HL-60 (cell line): ENCODE measurements at regions not wholly inside any gene's neighbourhood (a gene's known extent, or its start where the extent isn't known, plus 50 kb on each side); places are given as distances from the start of the nearest gene placed in this dataset.
A peak's percentile ranks its signal among the peaks of the same experiment; 100 is the strongest.

ENCODE experiments used
- DNase-seq, 2 experiments: peaks; one replicate each; pipeline ENCODE4 v3.0.0-alpha.2; 2010 to 2020; ENCODE audit warnings: low read depth in 1 of 2, low spot score in 1 of 2
- H3K27ac ChIP-seq: fragments of 250-450 bp; sonication (Bioruptor Pico); replicated peaks from 2 replicates; pipeline ENCODE4 v1.5.1; 2020; ENCODE audit warnings: mild to moderate bottlenecking, moderate library complexity
- H3K27me3 ChIP-seq: fragments of 250-450 bp; sonication (Bioruptor Pico); 2 replicates; pipeline ENCODE4 v1.5.1; 2021; ENCODE audit warnings: mild to moderate bottlenecking, moderate library complexity; ENCODE audit not compliant: insufficient read depth, poor library complexity, severe bottlenecking
- H3K4me3 ChIP-seq: replicated peaks from 2 replicates; pipeline ENCODE4 v1.5.1; 2011; ENCODE audit warnings: mild to moderate bottlenecking, control low read depth, low read length; ENCODE audit not compliant: insufficient read depth
- GABPA ChIP-seq: IDR thresholded peaks from 2 replicates; pipeline ENCODE4 v1.6.1; 2012; ENCODE audit warnings: low read depth
- POLR2AphosphoS5 ChIP-seq: IDR thresholded peaks from 2 replicates; pipeline ENCODE4 v1.6.1; 2012; ENCODE audit warnings: low read depth
- SPI1 ChIP-seq: IDR thresholded peaks from 2 replicates; pipeline ENCODE4 v1.6.1; 2012; ENCODE audit warnings: low read depth, mild to moderate bottlenecking, borderline replicate concordance
- TF ChIP-seq, protein P1 (sequence below): IDR thresholded peaks from one replicate; pipeline ENCODE4 v1.5.1; 2011; ENCODE audit warnings: low read length, control low read depth, inconsistent platforms; ENCODE audit not compliant: insufficient read depth
- TF ChIP-seq, protein P2 (sequence below): IDR thresholded peaks from 2 replicates; pipeline ENCODE4 v1.6.1; 2012; ENCODE audit warnings: low read depth; ENCODE audit not compliant: insufficient replicate concordance

DNA sequence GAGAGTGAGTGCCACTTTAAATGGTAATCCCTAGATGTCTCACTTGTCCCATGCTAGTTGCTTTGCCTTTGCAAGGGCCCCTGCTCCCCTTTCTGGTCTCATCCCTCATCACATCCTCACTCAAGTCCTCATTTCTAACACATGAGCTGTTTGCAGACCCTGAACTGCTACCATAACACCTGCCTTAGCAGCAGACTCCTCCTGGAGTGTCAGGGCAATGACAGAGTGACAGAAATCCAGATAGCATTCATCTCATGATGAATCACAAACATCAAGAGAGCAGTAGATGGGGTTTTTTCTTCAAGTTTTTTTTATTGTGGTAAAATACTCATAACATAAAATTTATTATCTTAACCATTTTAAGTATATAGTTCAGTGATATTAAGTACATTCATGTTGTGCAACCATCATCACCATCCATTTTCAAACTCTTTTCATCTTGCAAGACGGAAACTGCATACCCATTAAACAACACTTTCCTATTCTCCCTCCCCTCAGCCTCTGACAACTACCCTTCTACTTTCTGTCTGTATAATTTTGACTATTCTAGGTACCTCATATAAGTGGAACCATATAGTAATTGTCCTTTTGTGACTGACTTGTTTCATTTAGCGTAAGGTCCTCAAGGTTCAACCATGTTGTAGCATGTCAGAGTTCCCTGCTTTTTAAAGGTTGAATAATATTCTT lies 133.2 kb upstream of the RPS6KA3 start:
- Histone ChIP-seq H3K27me3 (no peaks in the 10 kb centered on the region), H3K4me3 (no peak overlapping the region), H3K27ac (no peak overlapping the region)
- no peak for TF ChIP-seq POLR2AphosphoS5
- TF ChIP-seq GABPA, result no peak
- TF ChIP-seq, protein P1, sequence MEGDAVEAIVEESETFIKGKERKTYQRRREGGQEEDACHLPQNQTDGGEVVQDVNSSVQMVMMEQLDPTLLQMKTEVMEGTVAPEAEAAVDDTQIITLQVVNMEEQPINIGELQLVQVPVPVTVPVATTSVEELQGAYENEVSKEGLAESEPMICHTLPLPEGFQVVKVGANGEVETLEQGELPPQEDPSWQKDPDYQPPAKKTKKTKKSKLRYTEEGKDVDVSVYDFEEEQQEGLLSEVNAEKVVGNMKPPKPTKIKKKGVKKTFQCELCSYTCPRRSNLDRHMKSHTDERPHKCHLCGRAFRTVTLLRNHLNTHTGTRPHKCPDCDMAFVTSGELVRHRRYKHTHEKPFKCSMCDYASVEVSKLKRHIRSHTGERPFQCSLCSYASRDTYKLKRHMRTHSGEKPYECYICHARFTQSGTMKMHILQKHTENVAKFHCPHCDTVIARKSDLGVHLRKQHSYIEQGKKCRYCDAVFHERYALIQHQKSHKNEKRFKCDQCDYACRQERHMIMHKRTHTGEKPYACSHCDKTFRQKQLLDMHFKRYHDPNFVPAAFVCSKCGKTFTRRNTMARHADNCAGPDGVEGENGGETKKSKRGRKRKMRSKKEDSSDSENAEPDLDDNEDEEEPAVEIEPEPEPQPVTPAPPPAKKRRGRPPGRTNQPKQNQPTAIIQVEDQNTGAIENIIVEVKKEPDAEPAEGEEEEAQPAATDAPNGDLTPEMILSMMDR, result no peak
- TF ChIP-seq, protein P2, sequence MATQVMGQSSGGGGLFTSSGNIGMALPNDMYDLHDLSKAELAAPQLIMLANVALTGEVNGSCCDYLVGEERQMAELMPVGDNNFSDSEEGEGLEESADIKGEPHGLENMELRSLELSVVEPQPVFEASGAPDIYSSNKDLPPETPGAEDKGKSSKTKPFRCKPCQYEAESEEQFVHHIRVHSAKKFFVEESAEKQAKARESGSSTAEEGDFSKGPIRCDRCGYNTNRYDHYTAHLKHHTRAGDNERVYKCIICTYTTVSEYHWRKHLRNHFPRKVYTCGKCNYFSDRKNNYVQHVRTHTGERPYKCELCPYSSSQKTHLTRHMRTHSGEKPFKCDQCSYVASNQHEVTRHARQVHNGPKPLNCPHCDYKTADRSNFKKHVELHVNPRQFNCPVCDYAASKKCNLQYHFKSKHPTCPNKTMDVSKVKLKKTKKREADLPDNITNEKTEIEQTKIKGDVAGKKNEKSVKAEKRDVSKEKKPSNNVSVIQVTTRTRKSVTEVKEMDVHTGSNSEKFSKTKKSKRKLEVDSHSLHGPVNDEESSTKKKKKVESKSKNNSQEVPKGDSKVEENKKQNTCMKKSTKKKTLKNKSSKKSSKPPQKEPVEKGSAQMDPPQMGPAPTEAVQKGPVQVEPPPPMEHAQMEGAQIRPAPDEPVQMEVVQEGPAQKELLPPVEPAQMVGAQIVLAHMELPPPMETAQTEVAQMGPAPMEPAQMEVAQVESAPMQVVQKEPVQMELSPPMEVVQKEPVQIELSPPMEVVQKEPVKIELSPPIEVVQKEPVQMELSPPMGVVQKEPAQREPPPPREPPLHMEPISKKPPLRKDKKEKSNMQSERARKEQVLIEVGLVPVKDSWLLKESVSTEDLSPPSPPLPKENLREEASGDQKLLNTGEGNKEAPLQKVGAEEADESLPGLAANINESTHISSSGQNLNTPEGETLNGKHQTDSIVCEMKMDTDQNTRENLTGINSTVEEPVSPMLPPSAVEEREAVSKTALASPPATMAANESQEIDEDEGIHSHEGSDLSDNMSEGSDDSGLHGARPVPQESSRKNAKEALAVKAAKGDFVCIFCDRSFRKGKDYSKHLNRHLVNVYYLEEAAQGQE, result no peak
- no peak for TF ChIP-seq SPI1
- no peak for DNase-seq

DNA sequence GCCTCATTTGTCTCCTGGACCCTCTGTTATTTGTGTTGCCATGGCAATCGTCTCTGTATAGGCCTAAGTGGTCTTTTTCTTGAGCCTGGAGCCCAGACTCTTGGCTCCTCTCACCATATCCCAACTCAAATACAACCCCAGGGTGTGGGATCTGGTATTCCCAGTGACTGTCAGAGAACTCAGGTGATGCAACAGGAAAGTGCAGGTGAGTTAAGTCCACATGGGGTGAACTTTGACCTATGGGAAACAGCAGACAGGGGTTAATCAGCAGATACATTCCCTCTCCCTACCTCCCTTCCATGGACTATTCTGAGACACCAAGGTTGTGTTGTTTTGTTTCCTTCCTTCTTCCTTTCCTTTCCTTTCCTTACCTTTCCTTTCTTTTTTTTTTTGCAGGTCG lies 130.9 kb upstream of the RPS6KA3 start:
- DNase-seq, result no peak
- Histone ChIP-seq H3K27me3 (no peaks in the 10 kb centered on the region), H3K4me3 (no peak overlapping the region), H3K27ac (no peak overlapping the region)
- TF ChIP-seq POLR2AphosphoS5, result no peak
- TF ChIP-seq, protein P1, result no peak
- TF ChIP-seq GABPA, result no peak
- TF ChIP-seq SPI1, result no peak
- TF ChIP-seq, protein P2, result no peak

DNA sequence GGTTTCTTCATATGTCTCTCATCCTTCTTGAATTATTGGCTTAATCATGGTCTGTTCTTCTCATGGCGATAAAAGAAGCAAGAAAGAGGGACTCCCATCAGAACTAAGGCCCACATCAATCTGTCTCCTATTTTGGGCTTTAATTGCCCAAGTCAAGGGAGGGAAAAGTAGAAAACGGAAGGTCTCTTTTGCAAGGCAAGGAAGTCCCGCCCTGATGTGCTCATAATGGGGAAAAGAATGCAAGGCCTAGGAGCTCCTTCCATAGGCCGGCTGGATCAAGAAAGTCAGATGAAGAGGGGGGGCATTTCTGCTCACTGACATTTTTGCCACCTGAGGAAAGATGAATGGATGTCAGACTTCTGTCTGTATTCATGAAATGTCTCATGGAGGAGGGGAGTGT lies 127.7 kb upstream of the RPS6KA3 start:
- peak overlapping the region; percentile 68 for H3K27ac ChIP-seq
- H3K27me3 ChIP-seq, result no peaks in the 10 kb centered on the region
- no peak for DNase-seq
- no peak overlapping the region for H3K4me3 ChIP-seq
- TF ChIP-seq, protein P2, result no peak
- TF ChIP-seq SPI1, result no peak
- no peak for TF ChIP-seq GABPA

DNA sequence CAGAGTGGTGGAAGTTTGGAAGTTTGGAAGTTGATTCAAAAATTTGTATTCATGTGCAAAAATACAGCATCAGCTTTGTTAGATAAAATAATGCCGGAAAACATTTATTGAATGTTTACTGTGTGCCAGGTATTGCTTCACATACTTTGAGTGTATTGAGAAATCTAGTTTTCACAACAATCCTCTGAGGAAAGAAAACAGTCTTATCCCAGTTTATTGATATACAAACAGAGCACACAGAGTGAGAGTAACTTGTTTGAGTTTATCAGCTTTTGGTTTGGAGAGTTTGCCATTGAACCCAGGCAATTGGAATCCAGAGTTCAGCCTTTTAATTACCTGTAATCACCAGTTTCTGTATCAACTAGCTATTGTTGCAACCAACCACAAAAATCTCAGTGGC lies 127.2 kb upstream of the RPS6KA3 start:
- Histone ChIP-seq H3K27ac (no peak overlapping the region), H3K4me3 (no peak overlapping the region), H3K27me3 (no peaks in the 10 kb centered on the region)
- TF ChIP-seq POLR2AphosphoS5, result no peak
- TF ChIP-seq, protein P2, result no peak
- no peak for TF ChIP-seq GABPA
- TF ChIP-seq, protein P1, result no peak
- no peak for TF ChIP-seq SPI1
- no peak for DNase-seq
